ENCODE measurements at regions not wholly inside any gene's neighbourhood (a gene's known extent, or its start where the extent isn't known, plus 50 kb on each side); places are given as distances from the start of the nearest gene placed in this dataset.

DNA sequence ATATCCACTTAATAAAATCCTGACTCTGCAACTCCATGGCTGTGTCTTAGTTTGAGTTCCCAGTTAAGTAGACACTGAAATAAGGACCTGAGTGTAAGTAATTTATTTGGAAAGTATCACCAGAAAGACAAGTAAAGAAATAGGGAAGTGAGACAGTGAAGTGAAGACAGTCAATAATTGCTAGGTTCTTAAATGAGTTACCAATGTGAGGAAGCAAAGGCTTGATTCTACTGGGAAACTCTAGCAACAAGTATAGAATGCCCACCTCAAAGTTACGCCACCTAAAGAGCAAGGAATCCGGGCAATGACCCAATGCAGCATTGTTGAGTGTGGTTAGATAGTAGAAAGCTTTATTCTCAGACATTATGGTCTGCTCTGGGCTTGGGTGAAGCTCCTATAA, 383.9 kb downstream of the TLR4 start:
- no peaks in the 10 kb centered on the region for H3K27me3 ChIP-seq (ENCODE audit: insufficient read depth in 3 of 3, low read length in 2 of 3)
- H3K9me3 ChIP-seq = no peaks in the 10 kb centered on the region
- ATAC-seq = no peak
- intact Hi-C loops (cut with DNase I) = no loop called here
- DNase-seq = no peak
- H3K4me3 ChIP-seq = no peak overlapping the region
- H3K36me3 ChIP-seq (ENCODE audit: insufficient read depth in 1 of 2, low read depth in 1 of 2) = no peaks in the 10 kb centered on the region
- TF ChIP-seq, protein P1, sequence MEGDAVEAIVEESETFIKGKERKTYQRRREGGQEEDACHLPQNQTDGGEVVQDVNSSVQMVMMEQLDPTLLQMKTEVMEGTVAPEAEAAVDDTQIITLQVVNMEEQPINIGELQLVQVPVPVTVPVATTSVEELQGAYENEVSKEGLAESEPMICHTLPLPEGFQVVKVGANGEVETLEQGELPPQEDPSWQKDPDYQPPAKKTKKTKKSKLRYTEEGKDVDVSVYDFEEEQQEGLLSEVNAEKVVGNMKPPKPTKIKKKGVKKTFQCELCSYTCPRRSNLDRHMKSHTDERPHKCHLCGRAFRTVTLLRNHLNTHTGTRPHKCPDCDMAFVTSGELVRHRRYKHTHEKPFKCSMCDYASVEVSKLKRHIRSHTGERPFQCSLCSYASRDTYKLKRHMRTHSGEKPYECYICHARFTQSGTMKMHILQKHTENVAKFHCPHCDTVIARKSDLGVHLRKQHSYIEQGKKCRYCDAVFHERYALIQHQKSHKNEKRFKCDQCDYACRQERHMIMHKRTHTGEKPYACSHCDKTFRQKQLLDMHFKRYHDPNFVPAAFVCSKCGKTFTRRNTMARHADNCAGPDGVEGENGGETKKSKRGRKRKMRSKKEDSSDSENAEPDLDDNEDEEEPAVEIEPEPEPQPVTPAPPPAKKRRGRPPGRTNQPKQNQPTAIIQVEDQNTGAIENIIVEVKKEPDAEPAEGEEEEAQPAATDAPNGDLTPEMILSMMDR (IDR thresholded peaks at IDR 0.05) = no peak
- WGBS, 3 donors = 73 to 81% (median 81%) methylated on average over 2 of the region's 2 CpGs
- H3K27ac ChIP-seq = no peak overlapping the region
- H3K4me1 ChIP-seq = no peaks in the 10 kb centered on the region

- WGBS, 3 donors = 57 to 69% (median 58%) methylated on average over 2 of the region's 2 CpGs
- Histone ChIP-seq H3K36me3 (ENCODE audit: insufficient read depth in 1 of 2, low read depth in 1 of 2) (no peaks in the 10 kb centered on the region), H3K4me3 (no peak overlapping the region), H3K4me1 (no peaks in the 10 kb centered on the region), H3K27me3 (ENCODE audit: insufficient read depth in 3 of 3, low read length in 2 of 3) (no peaks in the 10 kb centered on the region), H3K9me3 (no peaks in the 10 kb centered on the region), H3K27ac (no peak overlapping the region)
- ATAC-seq (no peak), DNase-seq (no peak)
- intact Hi-C loops (cut with DNase I) = no loop called here
- TF ChIP-seq, protein P1 (IDR thresholded peaks at IDR 0.05) = no peak
These were observed 387.0 kb downstream of the TLR4 start for GRCh38 chr9:118091226-118091625.

- TF ChIP-seq, protein P1 (IDR thresholded peaks at IDR 0.05) = no peak
These were observed 387.7 kb downstream of the TLR4 start for GRCh38 chr9:118091711-118092500.

GRCh38 chr9:118094387-118094786, 390.2 kb downstream of the TLR4 start:
- H3K9me3 ChIP-seq = no peaks in the 10 kb centered on the region
- TF ChIP-seq, protein P1 (IDR thresholded peaks at IDR 0.05) = no peak
- H3K36me3 ChIP-seq (ENCODE audit: insufficient read depth in 1 of 2, low read depth in 1 of 2) = no peaks in the 10 kb centered on the region
- H3K4me3 ChIP-seq = no peak overlapping the region
- whole genome bisulfite sequencing, 3 donors = 81 to 92% (median 84%) methylated on average over 4 of the region's 4 CpGs
- intact Hi-C loops (cut with DNase I) = no loop called here
- ATAC-seq (no peak), DNase-seq (no peak)
- H3K27me3 ChIP-seq (ENCODE audit: insufficient read depth in 3 of 3, low read length in 2 of 3) = no peaks in the 10 kb centered on the region
- no peaks in the 10 kb centered on the region for H3K4me1 ChIP-seq
- H3K27ac ChIP-seq = no peak overlapping the region

More at GRCh38 chr9:118091711-118092500, 387.7 kb downstream of the TLR4 start:
- no peaks in the 10 kb centered on the region for H3K4me1 ChIP-seq
- no peak overlapping the region for H3K4me3 ChIP-seq
- H3K27ac ChIP-seq = no peak overlapping the region
- H3K36me3 ChIP-seq (ENCODE audit: insufficient read depth in 1 of 2, low read depth in 1 of 2) = no peaks in the 10 kb centered on the region
- no peak for DNase-seq
- no peaks in the 10 kb centered on the region for H3K27me3 ChIP-seq (ENCODE audit: insufficient read depth in 3 of 3, low read length in 2 of 3)
- no peaks in the 10 kb centered on the region for H3K9me3 ChIP-seq
- intact Hi-C loops (cut with DNase I) = no loop called here
- no peak for ATAC-seq
- 63 to 77% (median 67%) methylated on average over 8 of the region's 8 CpGs for WGBS, 3 donors

All from psoas muscle (tissue), 7 donors.